ENCODE measurements at regions not wholly inside any gene's neighbourhood (a gene's known extent, or its start where the extent isn't known, plus 50 kb on each side); places are given as distances from the start of the nearest gene placed in this dataset.

- TF ChIP-seq, protein P1, sequence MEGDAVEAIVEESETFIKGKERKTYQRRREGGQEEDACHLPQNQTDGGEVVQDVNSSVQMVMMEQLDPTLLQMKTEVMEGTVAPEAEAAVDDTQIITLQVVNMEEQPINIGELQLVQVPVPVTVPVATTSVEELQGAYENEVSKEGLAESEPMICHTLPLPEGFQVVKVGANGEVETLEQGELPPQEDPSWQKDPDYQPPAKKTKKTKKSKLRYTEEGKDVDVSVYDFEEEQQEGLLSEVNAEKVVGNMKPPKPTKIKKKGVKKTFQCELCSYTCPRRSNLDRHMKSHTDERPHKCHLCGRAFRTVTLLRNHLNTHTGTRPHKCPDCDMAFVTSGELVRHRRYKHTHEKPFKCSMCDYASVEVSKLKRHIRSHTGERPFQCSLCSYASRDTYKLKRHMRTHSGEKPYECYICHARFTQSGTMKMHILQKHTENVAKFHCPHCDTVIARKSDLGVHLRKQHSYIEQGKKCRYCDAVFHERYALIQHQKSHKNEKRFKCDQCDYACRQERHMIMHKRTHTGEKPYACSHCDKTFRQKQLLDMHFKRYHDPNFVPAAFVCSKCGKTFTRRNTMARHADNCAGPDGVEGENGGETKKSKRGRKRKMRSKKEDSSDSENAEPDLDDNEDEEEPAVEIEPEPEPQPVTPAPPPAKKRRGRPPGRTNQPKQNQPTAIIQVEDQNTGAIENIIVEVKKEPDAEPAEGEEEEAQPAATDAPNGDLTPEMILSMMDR (IDR thresholded peaks at IDR 0.05; ENCODE audit: low read depth, low read length, poor library complexity, severe bottlenecking): no peak
- TF ChIP-seq EZH2phosphoT487 (IDR thresholded peaks at IDR 0.05; ENCODE audit: borderline replicate concordance, low read length): no peak
These were observed 259.4 kb downstream of the EPM2A start for GRCh38 chr6:145475794-145476396.
